GM12872 (cell line): ENCODE measurements at regions not wholly inside any gene's neighbourhood (a gene's known extent, or its start where the extent isn't known, plus 50 kb on each side); places are given as distances from the start of the nearest gene placed in this dataset.

Experiments
- TF ChIP-seq, protein P1 (sequence below): IDR thresholded peaks from 3 replicates; pipeline ENCODE4 v1.5.1; 2011; ENCODE audit warnings: low read depth, mild to moderate bottlenecking, low read length, moderate library complexity; ENCODE audit not compliant: insufficient read depth

DNA sequence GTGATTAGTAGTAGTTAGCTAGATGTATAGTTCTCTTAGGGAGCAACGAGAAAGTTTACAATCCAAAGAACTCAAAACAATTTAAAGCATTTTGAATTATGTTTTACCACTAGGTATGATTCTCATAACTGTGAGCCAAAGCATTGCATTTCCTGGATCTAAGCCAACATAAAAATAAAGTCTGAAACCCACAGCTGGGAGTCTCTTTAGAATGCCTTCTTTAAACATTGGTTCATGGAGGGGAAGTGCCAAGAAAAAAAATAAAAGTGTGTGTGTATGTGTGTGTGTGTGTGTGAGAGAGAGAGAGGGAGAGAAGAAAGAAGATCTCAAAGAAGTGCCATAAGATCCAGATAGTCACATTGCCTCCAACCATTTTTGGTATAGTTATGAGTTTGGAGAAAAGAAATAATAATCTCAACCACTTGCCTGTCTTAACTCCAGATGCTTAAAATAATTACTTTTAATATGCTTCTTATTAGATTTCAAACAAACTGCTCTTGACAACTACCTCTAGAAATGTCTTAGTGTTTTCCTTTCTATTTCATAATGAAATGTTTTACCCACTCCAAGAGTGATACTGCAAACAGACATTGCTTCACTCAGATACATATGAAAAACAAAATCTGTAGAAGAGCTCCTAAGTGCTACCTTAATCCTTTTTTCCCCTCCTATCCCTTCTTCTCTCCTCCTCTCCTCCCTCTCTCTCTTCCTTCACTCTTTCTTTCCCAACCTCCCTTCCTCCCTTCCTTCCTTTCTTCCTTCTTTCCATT is 554.1 kb downstream of the KCTD12 start:
- TF ChIP-seq, protein P1, sequence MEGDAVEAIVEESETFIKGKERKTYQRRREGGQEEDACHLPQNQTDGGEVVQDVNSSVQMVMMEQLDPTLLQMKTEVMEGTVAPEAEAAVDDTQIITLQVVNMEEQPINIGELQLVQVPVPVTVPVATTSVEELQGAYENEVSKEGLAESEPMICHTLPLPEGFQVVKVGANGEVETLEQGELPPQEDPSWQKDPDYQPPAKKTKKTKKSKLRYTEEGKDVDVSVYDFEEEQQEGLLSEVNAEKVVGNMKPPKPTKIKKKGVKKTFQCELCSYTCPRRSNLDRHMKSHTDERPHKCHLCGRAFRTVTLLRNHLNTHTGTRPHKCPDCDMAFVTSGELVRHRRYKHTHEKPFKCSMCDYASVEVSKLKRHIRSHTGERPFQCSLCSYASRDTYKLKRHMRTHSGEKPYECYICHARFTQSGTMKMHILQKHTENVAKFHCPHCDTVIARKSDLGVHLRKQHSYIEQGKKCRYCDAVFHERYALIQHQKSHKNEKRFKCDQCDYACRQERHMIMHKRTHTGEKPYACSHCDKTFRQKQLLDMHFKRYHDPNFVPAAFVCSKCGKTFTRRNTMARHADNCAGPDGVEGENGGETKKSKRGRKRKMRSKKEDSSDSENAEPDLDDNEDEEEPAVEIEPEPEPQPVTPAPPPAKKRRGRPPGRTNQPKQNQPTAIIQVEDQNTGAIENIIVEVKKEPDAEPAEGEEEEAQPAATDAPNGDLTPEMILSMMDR, result no peak

GRCh38 chr13:76330761-76331160 is 555.4 kb downstream of the KCTD12 start:
- TF ChIP-seq, protein P1, result no peak

DNA sequence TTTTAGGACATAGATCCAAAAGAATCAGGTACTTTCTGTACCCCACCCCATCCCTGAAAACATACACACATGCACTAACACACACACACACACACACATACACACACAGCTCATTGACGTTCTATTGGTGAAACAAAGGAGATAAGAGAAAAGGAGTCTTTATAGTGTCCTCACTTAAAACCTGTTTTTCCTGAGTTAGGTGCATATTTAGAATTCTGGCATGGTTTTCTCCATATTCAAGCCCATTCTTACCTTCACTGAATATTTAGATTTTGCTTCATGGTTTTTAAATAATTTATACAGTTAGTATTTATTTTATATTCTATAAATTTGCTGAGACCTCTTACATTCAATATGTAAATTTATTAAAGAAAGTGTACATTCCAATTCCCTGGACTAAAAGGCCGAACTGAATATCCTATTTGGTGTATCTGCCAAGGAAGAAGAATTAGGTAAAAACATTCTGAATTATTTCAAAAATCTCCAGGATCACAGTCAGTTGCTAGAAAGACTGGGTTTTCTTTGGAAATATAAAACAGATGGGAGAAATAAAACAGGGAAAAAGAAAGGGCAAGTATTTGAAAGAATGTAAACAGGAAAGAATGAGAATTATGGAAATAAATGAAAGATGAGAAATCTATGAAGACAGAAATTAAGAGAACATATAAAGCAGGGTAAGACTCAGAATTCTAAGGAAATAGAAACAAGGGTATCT is 556.2 kb downstream of the KCTD12 start:
- TF ChIP-seq, protein P1, result no peak

GRCh38 chr13:76329004-76329403 is 557.2 kb downstream of the KCTD12 start:
- TF ChIP-seq, protein P1, result no peak

DNA sequence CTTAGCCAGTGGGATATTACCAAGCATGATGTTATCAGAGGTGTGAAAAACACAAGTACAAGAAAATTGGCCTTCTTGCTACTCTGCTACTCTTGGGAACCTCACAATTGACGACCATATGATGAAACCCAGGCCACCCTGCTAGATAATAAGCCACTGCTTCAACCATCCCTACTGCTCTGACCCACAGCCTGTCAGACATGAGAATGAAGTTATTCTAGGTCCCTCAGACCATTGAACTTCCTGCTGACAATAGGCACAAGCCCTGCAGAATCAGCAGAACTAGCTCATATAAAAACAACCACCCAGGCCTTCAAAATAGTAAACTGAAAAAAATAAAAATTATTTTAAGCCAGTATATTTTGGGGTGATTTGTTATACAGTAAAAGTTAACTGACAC is 559.9 kb downstream of the KCTD12 start:
- TF ChIP-seq, protein P1, result no peak

DNA sequence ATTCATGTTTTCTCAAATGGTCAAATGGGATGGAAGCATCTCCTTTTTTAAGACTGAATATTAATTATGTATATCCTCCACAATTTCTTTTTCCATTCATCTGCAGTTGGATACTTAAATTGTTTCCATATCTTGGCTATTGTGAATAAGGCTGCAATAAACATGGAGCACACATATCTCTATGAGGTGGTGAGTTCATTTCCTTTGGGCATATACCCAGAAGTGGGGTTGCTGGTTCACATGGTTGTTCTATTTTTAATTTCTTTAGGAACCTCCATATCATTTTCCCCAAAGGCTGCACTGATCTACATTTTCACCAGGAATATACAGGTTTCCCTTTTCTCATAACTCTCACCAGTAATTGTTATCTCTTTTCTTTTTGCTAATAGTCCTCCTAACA is 566.3 kb downstream of the KCTD12 start:
- TF ChIP-seq, protein P1, result no peak

- TF ChIP-seq, protein P1, result no peak
Measured at GRCh38 chr13:76316998-76317527, 569.1 kb downstream of the KCTD12 start.
